Thymus (tissue), 11 donors: ENCODE measurements at regions not wholly inside any gene's neighbourhood (a gene's known extent, or its start where the extent isn't known, plus 50 kb on each side); places are given as distances from the start of the nearest gene placed in this dataset.
"Not testable (repeated sequence)": the region's sequence is repeated elsewhere in the genome, so short reads cannot be mapped to it uniquely, and the experiment has no call there.

Experiments
- DNase-seq, 9 donors: peaks; one replicate each; pipeline ENCODE4 v3.0.0-alpha.2; 2013; ENCODE audit warnings: low spot score in 9 of 9, low read depth in 6 of 9, missing footprints in 1 of 9
- H3K27ac ChIP-seq, 2 donors: one replicate each; pipeline ENCODE4 v1.5.1; 2013; ENCODE audit warnings: control low read depth in 1 of 2, low read depth in 1 of 2, low read length in 1 of 2, mild to moderate bottlenecking in 1 of 2, moderate library complexity in 1 of 2
- H3K27me3 ChIP-seq, 2 donors: one replicate each; pipeline ENCODE4 v1.5.1; 2013; ENCODE audit warnings: low read length in 1 of 2; ENCODE audit not compliant: control insufficient read depth in 2 of 2, insufficient read depth in 1 of 2
- H3K36me3 ChIP-seq, 2 donors: one replicate each; pipeline ENCODE4 v1.5.1; 2013; ENCODE audit warnings: low read length in 1 of 2, mild to moderate bottlenecking in 1 of 2, moderate library complexity in 1 of 2; ENCODE audit not compliant: control insufficient read depth in 2 of 2, insufficient read depth in 2 of 2
- H3K4me1 ChIP-seq, 2 donors: one replicate each; pipeline ENCODE4 v1.5.1; 2013; ENCODE audit warnings: low read length in 2 of 2; ENCODE audit not compliant: control insufficient read depth in 2 of 2, insufficient read depth in 2 of 2
- H3K4me3 ChIP-seq, 2 donors: one replicate each; pipeline ENCODE4 v1.5.1; 2013; ENCODE audit warnings: low read length in 2 of 2, control low read depth in 1 of 2, mild to moderate bottlenecking in 1 of 2
- H3K9me3 ChIP-seq, 2 donors: one replicate each; pipeline ENCODE4 v1.5.1; 2013; ENCODE audit warnings: low read length in 1 of 2, mild to moderate bottlenecking in 1 of 2; ENCODE audit not compliant: control insufficient read depth in 2 of 2, insufficient read depth in 1 of 2
- WGBS: extraction: QIAGEN DNeasy Blood & Tissue Kit; methylation state at CpG from one replicate; pipeline ENCODE4 v1.1.7; 2013; 5-methylcytosine and 5-hydroxymethylcytosine counted together
- donor health status: healthy.

DNA sequence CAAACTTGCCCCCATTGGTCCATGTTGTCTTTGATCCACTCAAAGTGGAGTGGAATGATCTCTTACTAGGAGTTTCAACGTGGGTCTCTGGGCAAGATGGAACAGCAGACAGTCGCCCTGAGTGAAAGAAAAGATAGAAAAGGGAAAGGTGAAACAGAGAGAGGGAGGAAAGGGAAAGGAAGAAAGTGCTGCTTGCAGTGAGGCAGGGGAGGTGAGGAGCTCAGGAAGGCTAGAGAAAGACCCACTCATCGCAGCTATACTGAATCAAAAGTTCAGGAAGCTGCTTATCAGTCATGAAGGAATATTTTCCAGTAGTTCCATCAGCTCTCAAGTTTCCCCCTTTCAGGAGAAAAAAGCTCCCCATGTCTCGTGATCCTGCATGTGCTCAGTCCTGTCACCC lies 86.9 kb downstream of the ZNF467 start:
- Histone ChIP-seq H3K9me3 (peaks cover 0 to 3% of the 10 kb centered on the region in 2 donors), H3K4me3 (no peak overlapping the region), H3K27ac (no peak overlapping the region), H3K27me3 (peaks cover 10 to 28% of the 10 kb centered on the region in 2 donors), H3K4me1 (no peaks in the 10 kb centered on the region), H3K36me3 (no peaks in the 10 kb centered on the region)
- 73% methylated on average over 4 of the region's 4 CpGs for WGBS
- no peak for DNase-seq

GRCh38 chr7:149686011-149686410 lies 87.4 kb downstream of the ZNF467 start:
- H3K9me3 ChIP-seq, result peaks cover 0 to 3% of the 10 kb centered on the region in 2 donors
- WGBS, result 97% methylated on average over 3 of the region's 3 CpGs
- no peaks in the 10 kb centered on the region for H3K36me3 ChIP-seq
- no peak for DNase-seq
- H3K27ac ChIP-seq, result no peak overlapping the region
- H3K27me3 ChIP-seq, result peaks cover 7 to 25% of the 10 kb centered on the region in 2 donors
- H3K4me3 ChIP-seq, result no peak overlapping the region
- H3K4me1 ChIP-seq, result no peaks in the 10 kb centered on the region

GRCh38 chr7:149685455-149685854 lies 87.9 kb downstream of the ZNF467 start:
- H3K27ac ChIP-seq, result no peak overlapping the region
- peaks cover 0 to 3% of the 10 kb centered on the region in 2 donors for H3K9me3 ChIP-seq
- no peak overlapping the region for H3K4me3 ChIP-seq
- H3K4me1 ChIP-seq, result no peaks in the 10 kb centered on the region
- DNase-seq, result no peak
- WGBS, result 97% methylated on average over 3 of the region's 3 CpGs
- H3K27me3 ChIP-seq, result peaks cover 3 to 19% of the 10 kb centered on the region in 2 donors
- H3K36me3 ChIP-seq, result no peaks in the 10 kb centered on the region

DNA sequence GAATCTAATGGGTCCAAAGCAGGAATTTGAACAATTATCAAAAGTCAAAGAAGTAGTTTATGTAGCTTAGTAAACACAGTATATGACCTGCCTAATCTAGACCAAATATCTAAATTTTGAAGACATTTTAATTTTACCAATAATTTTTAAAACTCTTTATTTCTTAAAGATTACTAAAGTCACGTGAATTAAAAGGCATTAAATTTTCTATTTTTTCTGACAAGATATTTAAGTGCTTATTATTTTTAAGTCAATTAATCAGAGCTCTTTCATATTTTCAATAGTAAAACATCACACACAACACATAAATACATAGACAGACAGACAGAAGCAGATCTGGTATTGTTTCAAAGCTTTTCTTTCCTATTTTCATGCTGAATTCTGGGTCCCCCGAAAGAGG lies 89.5 kb downstream of the ZNF467 start:
- Histone ChIP-seq H3K4me3 (no peak overlapping the region), H3K27me3 (peaks cover 0 to 3% of the 10 kb centered on the region in 2 donors), H3K4me1 (no peaks in the 10 kb centered on the region), H3K9me3 (no peaks in the 10 kb centered on the region), H3K36me3 (no peaks in the 10 kb centered on the region), H3K27ac (no peak overlapping the region)
- no peak for DNase-seq
- WGBS, result 93% methylated on average over 2 of the region's 2 CpGs

DNA sequence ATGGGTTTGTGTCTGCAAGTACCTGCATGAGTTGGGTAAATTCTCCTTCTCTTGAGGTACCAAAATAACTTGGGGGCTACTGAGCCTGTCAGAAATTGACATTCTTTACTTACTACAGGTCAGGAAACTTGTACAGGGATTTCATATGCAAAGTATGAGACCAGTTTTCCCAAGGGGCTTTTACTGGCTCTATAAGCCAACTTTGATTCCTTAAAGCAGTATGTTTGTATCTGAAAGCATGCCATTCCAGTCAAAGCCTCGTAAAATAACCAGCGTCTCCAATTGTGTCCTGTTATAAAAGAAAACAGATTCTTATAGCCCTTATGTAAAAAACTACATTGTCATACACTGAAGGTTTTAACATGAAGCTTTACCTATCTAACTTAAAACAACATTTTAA lies 90.2 kb downstream of the ZNF467 start:
- no peak overlapping the region for H3K4me3 ChIP-seq
- peaks cover 0 to 3% of the 10 kb centered on the region in 2 donors for H3K27me3 ChIP-seq
- no peak for DNase-seq
- WGBS, result 96% methylated on average over 2 of the region's 2 CpGs
- no peaks in the 10 kb centered on the region for H3K36me3 ChIP-seq
- H3K27ac ChIP-seq, result no peak overlapping the region
- no peaks in the 10 kb centered on the region for H3K9me3 ChIP-seq
- no peaks in the 10 kb centered on the region for H3K4me1 ChIP-seq

DNA sequence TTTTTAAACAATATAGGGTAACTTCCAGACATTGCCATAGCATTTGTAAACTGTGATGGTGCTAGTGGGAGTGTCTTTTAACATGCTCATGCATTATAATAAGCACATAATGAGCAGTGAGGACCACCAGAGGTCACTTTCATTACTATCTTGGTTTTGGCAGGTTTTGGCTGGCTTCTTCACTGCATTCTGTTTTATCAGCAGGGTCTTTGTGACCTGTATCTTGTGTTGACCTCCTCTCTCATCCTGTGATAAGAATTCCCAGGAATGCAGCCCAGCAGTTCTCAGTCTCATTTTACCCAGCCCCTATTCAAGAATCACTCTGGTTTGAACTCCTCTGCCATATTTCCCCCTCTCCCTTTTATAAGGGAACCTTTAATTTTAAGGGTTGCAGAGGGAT lies 91.3 kb downstream of the ZNF467 start:
- H3K9me3 ChIP-seq, result no peaks in the 10 kb centered on the region
- no peak overlapping the region for H3K4me3 ChIP-seq
- no peak overlapping the region for H3K27ac ChIP-seq
- no peak for DNase-seq
- no peaks in the 10 kb centered on the region for H3K4me1 ChIP-seq
- no peaks in the 10 kb centered on the region for H3K36me3 ChIP-seq
- peaks cover 0 to 3% of the 10 kb centered on the region in 2 donors for H3K27me3 ChIP-seq

DNA sequence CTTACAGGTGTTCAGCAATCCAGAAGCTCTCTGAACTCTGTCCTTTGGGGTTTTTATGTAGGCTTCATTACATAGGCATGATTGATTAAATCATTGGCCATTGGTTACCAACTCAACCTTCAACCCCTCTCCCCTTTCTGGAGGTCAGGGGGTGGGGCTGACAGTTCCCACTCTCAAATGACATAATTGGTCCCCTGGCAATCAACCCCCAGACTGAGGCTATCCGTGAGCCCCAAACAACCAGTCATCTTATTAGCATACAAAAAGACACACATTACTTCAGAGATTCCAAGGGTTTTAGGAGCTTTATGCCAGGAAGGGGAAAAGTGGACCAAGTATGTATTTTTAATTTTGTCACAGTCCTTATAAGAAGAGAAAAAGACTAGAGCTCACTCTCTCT lies 92.1 kb downstream of the ZNF467 start:
- Histone ChIP-seq H3K4me1 (no peaks in the 10 kb centered on the region), H3K27me3 (peaks cover 0 to 2% of the 10 kb centered on the region in 2 donors)

GRCh38 chr7:149680331-149681025 lies 92.9 kb downstream of the ZNF467 start:
- Histone ChIP-seq H3K4me3 (no peak overlapping the region), H3K9me3 (peaks cover 0 to 1% of the 10 kb centered on the region in 2 donors), H3K27me3 (no peaks in the 10 kb centered on the region), H3K4me1 (no peaks in the 10 kb centered on the region), H3K36me3 (no peaks in the 10 kb centered on the region), H3K27ac (no peak overlapping the region)
- DNase-seq, result no peak
- 90% methylated on average over 2 of the region's 2 CpGs for WGBS

More for the DNA sequence above, 92.1 kb downstream of the ZNF467 start:
- Histone ChIP-seq H3K9me3 (peaks cover 0 to 1% of the 10 kb centered on the region in 2 donors), H3K36me3 (no peaks in the 10 kb centered on the region), H3K4me3 (no peak overlapping the region), H3K27ac (no peak overlapping the region)
- 84% methylated on average over 1 of the region's 1 CpG for WGBS
- DNase-seq, result no peak

DNA sequence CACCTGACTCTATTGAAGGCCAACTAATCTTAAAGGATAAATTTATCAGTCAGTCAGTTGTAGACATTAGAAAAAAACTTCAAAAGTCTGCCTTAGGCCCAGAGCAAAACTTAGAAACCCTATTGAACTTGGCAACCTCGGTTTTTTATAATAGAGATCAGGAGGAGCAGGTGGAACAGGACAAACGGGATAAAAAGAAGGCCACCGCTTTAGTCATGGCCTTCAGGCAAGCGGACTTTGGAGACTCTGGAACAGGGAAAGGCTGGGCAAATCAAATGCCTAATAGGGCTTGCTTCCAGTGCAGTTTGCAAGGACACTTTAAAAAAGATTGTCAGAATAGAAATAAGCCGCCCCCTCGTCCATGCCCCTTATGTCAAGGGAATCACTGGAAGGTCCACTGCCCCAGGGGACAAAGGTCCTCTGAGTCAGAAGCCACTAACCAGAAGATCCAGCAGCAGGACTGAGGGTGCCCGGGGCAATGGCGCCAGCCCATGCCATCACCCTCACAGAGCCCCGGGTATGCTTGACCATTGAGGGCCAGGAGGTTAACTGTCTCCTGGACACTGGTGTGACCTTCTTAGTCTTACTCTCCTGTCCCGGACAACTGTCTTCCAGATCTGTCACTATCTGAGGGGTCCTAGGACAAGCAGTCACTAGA lies 98.5 kb downstream of the ZNF467 start:
- H3K27me3 ChIP-seq, H3K4me3 ChIP-seq, H3K4me1 ChIP-seq, H3K36me3 ChIP-seq, H3K9me3 ChIP-seq, H3K27ac ChIP-seq, DNase-seq: not testable (repeated sequence)
- 93% methylated on average over 10 of the region's 10 CpGs for WGBS
